NCI-H2196 (cell line): ENCODE measurements at regions not wholly inside any gene's neighbourhood (a gene's known extent, or its start where the extent isn't known, plus 50 kb on each side); places are given as distances from the start of the nearest gene placed in this dataset.
"Not testable (repeated sequence)": the region's sequence is repeated elsewhere in the genome, so short reads cannot be mapped to it uniquely, and the experiment has no call there.

Experiments used
- DNase-seq: peaks from one replicate; lab custom pipeline; 2025; ENCODE audit not compliant: unreplicated experiment; lab: John Stamatoyannopoulos, UW

- DNase-seq, result no peak
These were observed 63.0 kb downstream of the HLX start for GRCh38 chr1:220942278-220942677.

- DNase-seq, result not testable (repeated sequence)
These were observed 63.7 kb downstream of the HLX start for GRCh38 chr1:220942914-220943313.

- no peak for DNase-seq
These were observed 64.2 kb downstream of the HLX start for GRCh38 chr1:220943319-220943996.

- DNase-seq, result no peak
These were observed 71.3 kb downstream of the HLX start for GRCh38 chr1:220950576-220950975.

- no peak for DNase-seq
These were observed 73.9 kb downstream of the HLX start for GRCh38 chr1:220952961-220953643.

- DNase-seq, result no peak
These were observed 75.3 kb downstream of the HLX start for GRCh38 chr1:220954321-220955075.

- DNase-seq, result no peak
These were observed 75.9 kb downstream of the HLX start for GRCh38 chr1:220955116-220955515.

GRCh38 chr1:220956501-220957232 is 77.4 kb downstream of the HLX start:
- DNase-seq, result no peak

GRCh38 chr1:220957233-220957605 is 78.0 kb downstream of the HLX start:
- DNase-seq, result no peak

- no peak for DNase-seq
These were observed 79.0 kb downstream of the HLX start for GRCh38 chr1:220958234-220958633.

- no peak for DNase-seq
These were observed 82.9 kb downstream of the HLX start for GRCh38 chr1:220962031-220962751.

GRCh38 chr1:220966041-220966440 is 86.8 kb downstream of the HLX start:
- DNase-seq, result no peak

GRCh38 chr1:220966473-220966872 is 87.2 kb downstream of the HLX start:
- no peak for DNase-seq

GRCh38 chr1:220966881-220967611 is 87.8 kb downstream of the HLX start:
- no peak for DNase-seq

- no peak for DNase-seq
These were observed 88.7 kb downstream of the HLX start for GRCh38 chr1:220967911-220968310.

GRCh38 chr1:220969281-220969680 is 90.0 kb downstream of the HLX start:
- not testable (repeated sequence) for DNase-seq

GRCh38 chr1:220970311-220970710 is 91.1 kb downstream of the HLX start:
- DNase-seq, result no peak

GRCh38 chr1:220971221-220971620 is 92.0 kb downstream of the HLX start:
- no peak for DNase-seq

GRCh38 chr1:220974431-220974830 is 95.2 kb downstream of the HLX start:
- no peak for DNase-seq

GRCh38 chr1:220976390-220976789 is 97.1 kb downstream of the HLX start:
- no peak for DNase-seq
